HCT116 (cell line): ENCODE measurements at regions not wholly inside any gene's neighbourhood (a gene's known extent, or its start where the extent isn't known, plus 50 kb on each side); places are given as distances from the start of the nearest gene placed in this dataset.

ENCODE experiments used
- ATAC-seq: fragments of 200-7000 bp; cut with Tn5 transposase; 2 replicates; pipeline ENCODE4 v1.9.1; 2020; ENCODE audit warnings: mild to moderate bottlenecking, moderate library complexity
- BruUV-seq: library from RNA; stranded (reverse); fragments of 400-500 nt; replicated peaks from 2 replicates; lab custom pipeline; 2021; lab: Mats Ljungman, UMichigan
- CTCF ChIA-PET: fragments of 300-600 bp; sonication (Branson Sonifier 250); formaldehyde crosslinking; loops from one replicate; lab custom pipeline; 2021; ENCODE audit warnings: antibody characterized with exemption; lab: Charles Lee
- POLR2A ChIA-PET: fragments of 300-600, 350-600 bp; sonication (Branson Sonifier 250); formaldehyde crosslinking; loops from one replicate; lab custom pipeline; 2021; ENCODE audit warnings: antibody characterized with exemption; lab: Charles Lee
- RAD21 ChIA-PET, 2 experiments: fragments of 300-600 bp; sonication (Branson Sonifier 250); formaldehyde crosslinking; loops; one replicate each; lab custom pipeline; 2023; ENCODE audit warnings: low total read pairs in 2 of 2; ENCODE audit not compliant: uncharacterized antibody in 2 of 2, unreplicated experiment in 2 of 2, low non-redundant PET in 1 of 2; lab: Charles Lee
- DNase-seq: peaks from one replicate; pipeline ENCODE4 v3.0.0-alpha.2; 2010; ENCODE audit warnings: low read depth, low spot score
- H2AFZ ChIP-seq: fragments of 200-600 bp; shearing (Covaris generic), sonication (generic); 2 replicates; pipeline ENCODE4 v1.6.1; 2017; ENCODE audit warnings: low read depth, mixed run types, mixed read lengths, antibody characterized with exemption, low read length; ENCODE audit not compliant: poor library complexity, severe bottlenecking
- H3K27ac ChIP-seq: 2 replicates; pipeline ENCODE4 v1.5.1; 2012; ENCODE audit warnings: low read depth, low read length
- H3K27me3 ChIP-seq: fragments of 200-600 bp; sonication (generic); 2 replicates; pipeline ENCODE4 v1.6.1; 2016; ENCODE audit warnings: mixed run types, low read length, mixed read lengths; ENCODE audit not compliant: insufficient read depth
- H3K36me3 ChIP-seq, 2 experiments: fragments of 200-500 bp in 1 of 2; fragments of 200-600 bp in 1 of 2; sonication (Bioruptor generic) in 1 of 2; sonication (generic) in 1 of 2; 2 replicates each; pipeline versions ENCODE4 v1.5.1 to v1.6.1; 2014 to 2016; ENCODE audit warnings: low read length in 2 of 2, inconsistent platforms in 1 of 2, mixed read lengths in 1 of 2, mixed run types in 1 of 2; ENCODE audit not compliant: insufficient read depth in 2 of 2, control insufficient read depth in 1 of 2
- H3K4me1 ChIP-seq, 2 experiments: fragments of 200-600 bp in 1 of 2; sonication (generic) in 1 of 2; 2 replicates each; pipeline versions ENCODE4 v1.5.1 to v1.6.1; 2012 to 2017; ENCODE audit warnings: low read length in 2 of 2, inconsistent platforms in 1 of 2, mild to moderate bottlenecking in 1 of 2, mixed read lengths in 1 of 2, mixed run types in 1 of 2, moderate library complexity in 1 of 2; ENCODE audit not compliant: insufficient read depth in 2 of 2, control insufficient read depth in 1 of 2
- H3K4me2 ChIP-seq: fragments of 200-600 bp; sonication (generic); 2 replicates; pipeline ENCODE4 v1.6.1; 2017; ENCODE audit warnings: mixed run types, low read length, mixed read lengths
- H3K4me3 ChIP-seq, 2 experiments: fragments of 200-600 bp in 1 of 2; sonication (generic) in 1 of 2; replicated peaks in 1 of 2; 2 replicates each; pipeline ENCODE4 v1.5.1; 2011 to 2016; ENCODE audit warnings: low read length in 2 of 2, control low read depth in 1 of 2, low read depth in 1 of 2, mild to moderate bottlenecking in 1 of 2, mixed read lengths in 1 of 2, mixed run types in 1 of 2
- H3K79me2 ChIP-seq: fragments of 200-600 bp; sonication (generic); 2 replicates; pipeline ENCODE4 v1.6.1; 2017; ENCODE audit warnings: mild to moderate bottlenecking, mixed run types, low read length, moderate library complexity, mixed read lengths; ENCODE audit not compliant: insufficient read depth
- H3K9ac ChIP-seq: fragments of 200-600 bp; sonication (generic); 2 replicates; pipeline ENCODE4 v1.6.1; 2016; ENCODE audit warnings: low read length, mixed read lengths
- H3K9me2 ChIP-seq: fragments of 200-600 bp; sonication (generic), shearing (Covaris generic); 2 replicates; pipeline ENCODE4 v1.6.1; 2017; ENCODE audit warnings: mixed run types, mild to moderate bottlenecking, moderate library complexity; ENCODE audit not compliant: insufficient read depth
- H3K9me3 ChIP-seq, 2 experiments: fragments of 200-500 bp in 1 of 2; fragments of 200-600 bp in 1 of 2; sonication (Bioruptor generic) in 1 of 2; sonication (generic) in 1 of 2; 2 replicates each; pipeline ENCODE4 v1.6.1; 2014 to 2017; ENCODE audit warnings: low read length in 2 of 2, mixed read lengths in 2 of 2, inconsistent platforms in 1 of 2, low read depth in 1 of 2, mild to moderate bottlenecking in 1 of 2, mixed run types in 1 of 2, moderate library complexity in 1 of 2; ENCODE audit not compliant: control insufficient read depth in 1 of 2, insufficient read depth in 1 of 2
- H4K20me1 ChIP-seq: fragments of 200-600 bp; sonication (generic), shearing (Covaris generic); 2 replicates; pipeline ENCODE4 v1.6.1; 2017; ENCODE audit warnings: mixed run types, mild to moderate bottlenecking, moderate library complexity; ENCODE audit not compliant: insufficient read depth
- ATF3 ChIP-seq: IDR thresholded peaks from 2 replicates; pipeline ENCODE4 v1.6.1; 2012
- CEBPB ChIP-seq: IDR thresholded peaks from 2 replicates; pipeline ENCODE4 v1.6.1; 2012; ENCODE audit warnings: low read depth
- CTCF ChIP-seq, 3 experiments: fragments of 200-600 bp in 1 of 3; sonication (generic) in 1 of 3; IDR thresholded peaks in 2 of 3; conservative IDR thresholded peaks in 1 of 3; 2 replicates each; pipeline ENCODE4 v1.5.1; 2012 to 2017; ENCODE audit warnings: low read depth in 2 of 3, low read length in 2 of 3, antibody characterized with exemption in 1 of 3, borderline replicate concordance in 1 of 3, control low read depth in 1 of 3, mild to moderate bottlenecking in 1 of 3, mixed read lengths in 1 of 3, mixed run types in 1 of 3, moderate library complexity in 1 of 3; ENCODE audit not compliant: insufficient read depth in 1 of 3
- ELF1 ChIP-seq: IDR thresholded peaks from 2 replicates; pipeline ENCODE4 v1.6.1; 2012; ENCODE audit warnings: low read depth, borderline replicate concordance
- FOSL1 ChIP-seq: IDR thresholded peaks from 2 replicates; pipeline ENCODE4 v1.6.1; 2012; ENCODE audit warnings: low read depth
- JUND ChIP-seq: IDR thresholded peaks from 2 replicates; pipeline ENCODE4 v1.6.1; 2012
- MAX ChIP-seq: IDR thresholded peaks from 2 replicates; pipeline ENCODE4 v1.6.1; 2012
- POLR2A ChIP-seq: IDR thresholded peaks from 2 replicates; pipeline ENCODE4 v1.7.0; 2011; ENCODE audit warnings: borderline replicate concordance; ENCODE audit not compliant: insufficient read depth, insufficient read length; ENCODE audit errors: extremely low read depth
- REST ChIP-seq: IDR thresholded peaks from 2 replicates; pipeline ENCODE4 v1.6.1; 2012; ENCODE audit warnings: low read depth
- SP1 ChIP-seq: IDR thresholded peaks from 2 replicates; pipeline ENCODE4 v1.6.1; 2012; ENCODE audit warnings: low read depth
- SRF ChIP-seq: IDR thresholded peaks from 2 replicates; pipeline ENCODE4 v1.6.1; 2012; ENCODE audit warnings: low read depth
- TCF7L2 ChIP-seq: IDR thresholded peaks from 2 replicates; pipeline ENCODE4 v1.7.0; 2011; ENCODE audit warnings: borderline replicate concordance, inconsistent platforms; ENCODE audit not compliant: insufficient read depth, insufficient read length; ENCODE audit errors: extremely low read depth
- YY1 ChIP-seq: IDR thresholded peaks from 2 replicates; pipeline ENCODE4 v1.6.1; 2011; ENCODE audit warnings: low read length, low read depth, moderate library complexity, mild to moderate bottlenecking; ENCODE audit not compliant: insufficient replicate concordance; ENCODE audit errors: extremely low read depth
- intact Hi-C: fragments of 100-400 bp; cut with micrococcal nuclease; formaldehyde crosslinking; loops from 2 replicates; pipeline ENCODE4 v1.10.0; 2022

- Histone ChIP-seq H3K4me2 (no peak overlapping the region), H3K4me1 (no peaks in the 10 kb centered on the region), H3K9me2 (no peaks in the 10 kb centered on the region), H4K20me1 (no peaks in the 10 kb centered on the region; the same call in 1 of the 2 replicates), H3K79me2 (no peaks in the 10 kb centered on the region), H3K27me3 (no peaks in the 10 kb centered on the region), H2AFZ (no peak overlapping the region), H3K4me3 (no peak overlapping the region), H3K27ac (no peak overlapping the region), H3K36me3 (no peaks in the 10 kb centered on the region), H3K9me3 (no peaks in the 10 kb centered on the region), H3K9ac (no peak overlapping the region)
- ChIA-PET RAD21 (no interaction called here), CTCF (no interaction called here), POLR2A (no interaction called here)
- intact Hi-C loops = no loop called here
- no TSS peak for BruUV-seq
- DNase-seq = no peak
- ATAC-seq = no peak
- no peak for TF ChIP-seq FOSL1
- no peak for TF ChIP-seq POLR2A
- no peak for TF ChIP-seq ELF1
- TF ChIP-seq CEBPB = no peak
- TF ChIP-seq TCF7L2 = no peak
- TF ChIP-seq YY1 = no peak
- no peak for TF ChIP-seq SP1
- TF ChIP-seq REST = no peak
- no peak for TF ChIP-seq CTCF (IDR thresholded peaks at IDR 0.05 in 2 of 3, conservative IDR thresholded peaks at IDR 0.05 in 1 of 3; ENCODE audit: borderline replicate concordance in 1 of 3, insufficient read depth in 1 of 3, low read depth in 2 of 3, low read length in 2 of 3)
- TF ChIP-seq SRF = no peak
- no peak for TF ChIP-seq JUND
- TF ChIP-seq MAX = no peak
- no peak for TF ChIP-seq ATF3
These were observed 315.8 kb downstream of the CASP12 start for GRCh38 chr11:104582431-104582830.
